HG03432 (cell line): ENCODE measurements at regions not wholly inside any gene's neighbourhood (a gene's known extent, or its start where the extent isn't known, plus 50 kb on each side); places are given as distances from the start of the nearest gene placed in this dataset.
"Not testable (repeated sequence)": the region's sequence is repeated elsewhere in the genome, so short reads cannot be mapped to it uniquely, and the experiment has no call there.

Source experiments
- ATAC-seq: cut with Tn5 transposase; IDR thresholded peaks from one replicate; pipeline ENCODE4 v1.9.1; 2021; ENCODE audit warnings: mild to moderate bottlenecking, moderate library complexity; ENCODE audit not compliant: unreplicated experiment

DNA sequence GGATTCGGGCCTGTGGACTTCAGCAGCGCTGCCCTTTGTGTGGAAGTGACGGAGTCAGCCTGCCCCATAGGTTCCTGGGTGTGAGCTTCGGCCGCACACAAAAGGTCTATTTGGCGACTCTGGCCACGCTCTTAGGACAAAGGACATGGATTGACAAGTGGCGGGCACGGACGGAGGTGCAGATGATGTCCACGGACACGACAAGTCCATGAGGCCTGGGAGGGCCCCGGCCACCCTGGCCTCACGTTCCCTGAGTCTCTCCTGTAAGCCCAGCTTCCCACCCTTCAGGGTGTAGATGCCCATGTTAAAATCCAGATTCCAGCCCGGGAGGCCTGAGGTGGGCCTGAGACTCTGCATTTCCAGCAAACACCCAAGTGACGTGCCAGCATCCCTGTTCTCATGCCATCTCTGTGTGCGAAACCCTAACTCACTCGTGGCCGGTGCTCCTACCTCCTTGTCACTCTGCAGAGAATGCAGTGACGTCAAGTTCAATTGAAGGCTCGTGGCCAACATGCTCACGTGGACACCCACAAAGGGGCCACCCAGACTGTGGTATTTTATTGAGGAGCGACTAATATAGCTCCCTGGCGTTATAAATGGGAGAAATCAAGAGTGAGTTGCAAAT lies 111.7 kb downstream of the RTP5 start:
- ATAC-seq, result no peak

GRCh38 chr2:241982706-241983570 lies 113.4 kb downstream of the RTP5 start:
- no peak for ATAC-seq

GRCh38 chr2:241983571-241984270 lies 114.2 kb downstream of the RTP5 start:
- no peak for ATAC-seq

GRCh38 chr2:241984271-241984655 lies 114.7 kb downstream of the RTP5 start:
- no peak for ATAC-seq

GRCh38 chr2:241984658-241985057 lies 115.1 kb downstream of the RTP5 start:
- no peak for ATAC-seq

DNA sequence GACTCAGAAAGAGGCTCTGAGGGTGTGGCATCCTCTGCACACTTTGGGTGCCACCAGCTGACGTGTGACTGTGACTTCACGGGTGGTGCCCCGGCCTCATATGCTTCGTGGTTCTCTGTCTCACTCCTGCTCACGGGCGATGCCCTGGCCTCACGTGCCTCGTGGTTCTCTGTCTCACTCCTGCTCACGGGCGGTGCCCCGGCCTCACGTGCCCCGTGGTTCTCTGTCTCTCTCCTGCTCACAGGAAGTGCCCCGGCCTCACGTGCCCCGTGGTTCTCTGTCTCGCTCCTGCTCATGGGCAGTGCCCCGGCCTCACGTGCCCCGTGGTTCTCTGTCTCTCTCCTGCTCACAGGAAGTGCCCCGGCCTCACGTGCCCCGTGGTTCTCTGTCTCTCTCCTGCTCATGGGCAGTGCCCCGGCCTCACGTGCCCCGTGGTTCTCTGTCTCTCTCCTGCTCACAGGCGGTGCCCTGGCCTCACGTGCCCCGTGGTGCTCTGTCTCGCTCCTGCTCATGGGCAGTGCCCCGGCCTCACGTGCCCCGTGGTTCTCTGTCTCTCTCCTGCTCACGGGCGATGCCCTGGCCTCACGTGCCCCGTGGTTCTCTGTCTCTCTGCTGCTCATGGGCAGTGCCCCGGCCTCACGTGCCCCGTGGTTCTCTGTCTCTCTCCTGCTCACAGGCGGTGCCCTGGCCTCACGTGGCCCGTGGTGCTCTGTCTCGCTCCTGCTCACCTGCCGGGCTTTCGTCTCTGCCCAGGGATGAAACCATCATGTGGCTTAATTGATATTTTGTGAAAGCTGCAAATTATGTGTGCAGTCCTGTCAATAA lies 115.8 kb downstream of the RTP5 start:
- not testable (repeated sequence) for ATAC-seq

- no peak for ATAC-seq
Observed at GRCh38 chr2:241985986-241986329, 116.4 kb downstream of the RTP5 start.

GRCh38 chr2:241986836-241987641 lies 117.5 kb downstream of the RTP5 start:
- ATAC-seq, result no peak

- no peak for ATAC-seq
Observed at GRCh38 chr2:241987726-241988125, 118.2 kb downstream of the RTP5 start.

DNA sequence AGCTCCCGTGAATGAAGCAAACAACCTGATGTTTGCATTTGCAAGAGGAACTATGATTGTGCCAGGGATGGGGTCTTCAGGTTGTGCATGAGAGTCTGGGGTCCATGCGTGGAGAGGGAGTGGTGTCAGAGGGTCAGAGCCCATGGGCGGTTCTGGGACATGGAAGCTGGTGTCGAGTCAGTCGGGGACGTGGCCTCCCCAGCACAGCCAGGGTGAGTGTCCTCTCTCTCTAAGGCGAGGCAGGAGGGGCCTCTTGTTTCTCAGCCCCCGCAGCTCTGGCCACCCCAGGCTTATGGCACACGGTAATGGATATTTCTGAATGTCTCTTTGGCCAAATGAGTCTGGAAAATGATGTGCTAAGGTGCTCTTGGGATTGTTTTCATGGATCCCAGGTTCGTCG lies 118.6 kb downstream of the RTP5 start:
- ATAC-seq, result no peak

DNA sequence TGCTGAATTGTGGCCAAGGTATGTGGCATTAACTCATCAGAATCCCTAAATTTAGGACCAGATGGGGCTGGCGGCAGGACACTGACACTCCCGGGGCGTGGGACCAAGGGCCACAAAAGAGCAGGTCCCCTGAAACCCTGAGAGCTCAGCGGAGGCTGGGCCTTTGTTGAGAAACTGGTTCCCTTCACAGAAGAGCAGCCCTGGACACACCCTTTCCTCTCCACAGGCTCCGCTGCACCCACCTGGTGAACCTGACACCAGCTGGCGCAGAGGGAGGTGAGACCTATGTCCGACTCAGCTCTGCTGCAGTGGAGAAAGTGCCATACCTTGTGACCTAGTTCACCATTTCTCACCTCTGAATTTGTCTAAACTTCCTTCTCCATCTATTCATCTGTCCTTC lies 119.5 kb downstream of the RTP5 start:
- no peak for ATAC-seq

DNA sequence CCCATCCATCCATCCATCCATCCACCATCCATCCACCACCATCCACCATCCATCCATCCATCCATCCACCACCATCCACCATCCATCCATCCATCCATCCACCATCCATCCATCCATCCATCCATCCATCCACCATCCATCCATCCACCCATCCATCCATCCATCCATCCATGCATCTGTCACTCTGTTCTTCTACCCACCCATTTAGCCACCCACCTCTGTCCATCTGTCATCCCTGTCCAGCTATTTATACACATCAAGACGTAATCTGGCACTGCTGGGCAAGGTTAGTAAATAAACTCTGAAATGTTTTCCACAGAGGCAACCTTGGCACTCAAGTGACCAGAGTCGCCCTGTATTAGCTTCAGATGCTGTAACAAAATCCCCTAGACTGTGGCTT lies 120.9 kb downstream of the RTP5 start:
- ATAC-seq, result no peak

DNA sequence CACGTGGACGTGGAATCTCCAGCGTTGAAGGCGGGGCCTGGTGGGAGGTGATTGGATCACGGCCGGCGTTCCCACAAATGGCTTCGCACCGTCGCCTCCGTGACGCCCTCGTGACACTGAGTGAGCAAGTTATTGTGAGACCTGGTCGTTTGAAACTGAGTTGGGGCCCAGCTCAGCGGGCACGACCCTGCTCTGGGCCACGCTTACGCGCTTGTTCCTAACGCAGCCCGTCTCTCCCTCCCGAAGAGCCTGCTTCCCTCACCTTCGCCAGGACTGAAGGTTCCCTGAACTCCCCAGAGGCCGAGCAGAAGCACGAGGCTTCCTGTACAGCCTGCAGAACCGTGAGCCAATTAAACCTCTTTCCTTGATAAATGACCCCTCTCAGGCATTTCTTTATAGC lies 121.8 kb downstream of the RTP5 start:
- no peak for ATAC-seq

DNA sequence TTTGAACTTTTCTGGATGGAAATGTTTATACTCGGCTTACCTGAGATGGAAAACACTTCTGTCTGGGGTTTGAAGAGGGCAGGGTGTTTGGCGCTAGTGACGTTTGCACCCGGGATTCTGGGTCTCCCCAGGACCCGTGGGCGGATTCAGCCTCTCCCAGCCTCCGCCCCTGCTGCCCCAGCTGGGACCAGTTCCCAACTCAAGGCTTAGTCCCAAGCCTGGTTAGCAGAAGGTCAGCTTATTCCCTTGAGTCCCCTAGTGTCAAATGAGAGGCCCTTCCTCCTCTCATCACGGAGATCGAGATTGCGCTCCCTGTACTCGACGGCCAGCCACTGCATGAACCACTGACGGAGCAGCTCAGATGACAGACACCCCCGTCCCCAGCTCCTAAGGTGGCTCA lies 123.2 kb downstream of the RTP5 start:
- ATAC-seq, result no peak

GRCh38 chr2:241993386-241994005 lies 124.0 kb downstream of the RTP5 start:
- ATAC-seq, result no peak

GRCh38 chr2:241994086-241994485 lies 124.6 kb downstream of the RTP5 start:
- ATAC-seq, result no peak

- no peak for ATAC-seq
Observed at GRCh38 chr2:241994556-241995213, 125.2 kb downstream of the RTP5 start.

GRCh38 chr2:241996100-241996499 lies 126.6 kb downstream of the RTP5 start:
- ATAC-seq, result no peak

DNA sequence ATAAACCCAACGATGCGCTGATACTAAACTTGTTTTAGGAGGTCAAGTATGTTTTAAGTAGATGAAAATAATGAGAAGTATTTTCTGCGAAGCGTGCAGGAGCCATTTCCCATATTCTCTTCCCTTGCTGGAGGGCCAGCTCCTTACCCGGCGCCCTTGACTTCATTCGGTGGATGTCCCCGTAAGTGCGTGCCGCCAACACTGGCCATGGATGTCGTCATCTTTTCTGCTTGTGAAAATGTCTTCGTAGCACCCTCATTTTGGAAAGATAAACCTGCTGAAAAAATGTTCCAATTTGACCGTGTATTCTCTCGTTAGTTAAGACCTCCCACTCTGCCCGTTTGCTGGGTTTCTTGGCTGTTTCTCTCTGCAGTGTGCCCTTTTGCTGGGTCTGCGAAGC lies 127.5 kb downstream of the RTP5 start:
- ATAC-seq, result no peak
